ENCODE measurements at regions not wholly inside any gene's neighbourhood (a gene's known extent, or its start where the extent isn't known, plus 50 kb on each side); places are given as distances from the start of the nearest gene placed in this dataset.

DNA sequence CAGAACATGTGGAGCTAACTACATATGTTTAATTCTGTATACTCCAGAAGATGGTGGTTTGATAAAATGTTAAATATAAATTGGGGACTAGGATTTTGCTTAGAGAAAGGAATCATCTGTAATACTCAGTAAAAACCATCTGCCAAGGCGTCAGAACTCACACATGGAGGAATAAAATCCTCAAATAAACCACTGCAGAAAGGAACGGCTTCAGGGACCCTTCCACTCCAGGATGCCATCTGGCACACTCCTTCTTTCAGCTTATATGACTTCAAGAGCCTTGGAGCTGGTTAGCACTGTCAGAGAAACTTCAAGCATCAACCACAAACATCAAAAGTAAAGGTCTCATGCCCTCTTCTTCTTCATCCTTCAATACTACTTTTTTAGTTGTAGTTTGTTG is 360.6 kb downstream of the PLK2 start:
- H3K9me3 Mint-ChIP-seq (ENCODE audit: low read depth): peaks cover 3% of the 10 kb centered on the region
- DNase-seq (no peak), ATAC-seq (no peak)
- no peak overlapping the region for H3K4me3 Mint-ChIP-seq
- no peak overlapping the region for H3K27ac Mint-ChIP-seq
- H3K4me1 Mint-ChIP-seq: no peaks in the 10 kb centered on the region
- H3K27me3 Mint-ChIP-seq: no peaks in the 10 kb centered on the region
- CTCF ChIA-PET: no interaction called here
- H3K36me3 Mint-ChIP-seq: no peaks in the 10 kb centered on the region

DNA sequence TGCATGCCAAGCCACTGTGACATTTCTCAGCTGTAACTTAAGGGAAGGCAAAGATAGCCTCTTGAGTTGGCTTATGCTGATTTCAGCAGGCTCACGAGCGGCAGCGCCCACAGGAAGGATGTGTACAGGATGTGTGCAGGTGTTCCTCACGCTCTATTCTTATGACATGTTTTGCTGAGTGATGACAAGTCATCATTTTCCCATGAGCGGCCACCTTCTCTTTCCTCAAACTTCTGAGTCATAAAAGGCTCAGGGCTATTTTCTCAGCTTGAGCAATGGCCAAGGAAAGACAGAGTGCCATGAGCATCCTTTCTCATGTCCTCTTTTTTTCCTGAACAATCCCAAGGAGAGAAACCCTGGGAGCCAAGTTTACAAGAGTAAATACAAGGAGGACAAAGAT is 365.9 kb downstream of the PLK2 start:
- Mint-ChIP-seq H3K27me3 (no peaks in the 10 kb centered on the region), H3K36me3 (no peaks in the 10 kb centered on the region), H3K4me1 (no peaks in the 10 kb centered on the region), H3K4me3 (no peak overlapping the region), H3K27ac (no peak overlapping the region), H3K9me3 (ENCODE audit: low read depth) (peaks cover 3% of the 10 kb centered on the region)
- DNase-seq (no peak), ATAC-seq (no peak)
- CTCF ChIA-PET: no interaction called here

DNA sequence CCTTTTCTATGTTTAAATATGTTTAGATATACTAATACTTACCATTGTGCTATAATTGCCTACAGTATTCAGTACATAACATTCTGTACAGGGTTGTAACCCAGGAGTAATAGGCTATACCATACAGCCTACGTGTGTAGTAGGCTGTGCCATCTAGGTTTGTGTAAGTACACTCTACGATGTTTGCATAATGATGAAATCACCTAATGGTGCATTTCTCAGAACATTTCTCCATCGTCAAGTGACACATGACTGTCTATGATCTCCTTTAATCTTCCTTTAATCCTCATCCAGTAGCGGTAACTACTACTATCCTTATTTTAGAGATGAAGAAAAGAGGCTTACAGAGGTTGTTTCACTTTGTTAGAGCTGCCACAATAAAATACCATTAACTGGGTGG is 369.2 kb downstream of the PLK2 start:
- no peak overlapping the region for H3K27ac Mint-ChIP-seq
- H3K4me3 Mint-ChIP-seq: no peak overlapping the region
- H3K9me3 Mint-ChIP-seq (ENCODE audit: low read depth): peaks cover 3% of the 10 kb centered on the region
- H3K4me1 Mint-ChIP-seq: no peaks in the 10 kb centered on the region
- CTCF ChIA-PET: no interaction called here
- DNase-seq (no peak), ATAC-seq (no peak)
- H3K27me3 Mint-ChIP-seq: no peaks in the 10 kb centered on the region
- no peaks in the 10 kb centered on the region for H3K36me3 Mint-ChIP-seq

DNA sequence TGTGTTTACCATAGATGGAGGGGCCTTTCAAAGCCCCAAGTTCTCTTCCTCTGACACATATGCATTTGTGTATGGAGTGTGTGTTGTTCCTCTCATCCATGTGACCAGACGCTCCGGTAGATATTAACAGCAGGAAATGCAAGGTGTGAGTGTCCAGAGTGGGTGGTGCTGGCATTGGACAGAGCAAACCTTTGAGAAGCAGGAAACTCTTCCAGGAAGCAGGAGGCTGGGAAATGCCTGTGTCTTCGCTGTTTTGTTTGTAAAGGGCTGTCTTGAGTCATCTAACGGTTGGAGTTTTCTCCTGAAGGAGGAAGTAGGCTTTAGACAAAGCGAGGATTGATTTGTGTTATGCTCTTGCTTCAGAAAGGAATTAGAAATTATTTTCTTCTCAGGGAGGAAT is 370.9 kb downstream of the PLK2 start:
- Mint-ChIP-seq H3K4me3 (no peak overlapping the region), H3K4me1 (no peaks in the 10 kb centered on the region), H3K36me3 (no peaks in the 10 kb centered on the region), H3K27ac (no peak overlapping the region), H3K9me3 (ENCODE audit: low read depth) (no peaks in the 10 kb centered on the region), H3K27me3 (no peaks in the 10 kb centered on the region)
- CTCF ChIA-PET: no interaction called here
- DNase-seq (no peak), ATAC-seq (no peak)

DNA sequence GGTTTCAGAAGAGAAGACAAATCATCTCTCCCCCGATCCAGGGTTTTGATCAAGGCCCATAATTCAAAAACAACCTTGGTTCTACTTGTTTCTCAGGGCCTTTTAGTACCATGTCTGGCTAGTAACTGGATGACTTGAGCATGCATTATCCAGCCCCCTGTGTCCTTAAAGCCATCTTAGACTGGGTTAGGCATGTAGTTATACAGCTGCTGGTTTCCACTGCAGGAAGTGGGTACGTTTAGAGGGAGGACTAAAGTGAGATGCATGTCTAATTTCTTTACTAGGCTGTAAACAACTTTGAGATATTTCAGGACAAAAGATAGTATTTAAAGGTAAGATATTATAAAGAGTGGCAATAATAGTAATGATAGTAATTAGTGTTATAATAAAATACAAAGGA is 372.0 kb downstream of the PLK2 start:
- Mint-ChIP-seq H3K27ac (no peak overlapping the region), H3K4me3 (no peak overlapping the region), H3K9me3 (ENCODE audit: low read depth) (no peaks in the 10 kb centered on the region), H3K4me1 (no peaks in the 10 kb centered on the region), H3K36me3 (no peaks in the 10 kb centered on the region), H3K27me3 (no peaks in the 10 kb centered on the region)
- ATAC-seq (no peak), DNase-seq (no peak)
- CTCF ChIA-PET: no interaction called here

DNA sequence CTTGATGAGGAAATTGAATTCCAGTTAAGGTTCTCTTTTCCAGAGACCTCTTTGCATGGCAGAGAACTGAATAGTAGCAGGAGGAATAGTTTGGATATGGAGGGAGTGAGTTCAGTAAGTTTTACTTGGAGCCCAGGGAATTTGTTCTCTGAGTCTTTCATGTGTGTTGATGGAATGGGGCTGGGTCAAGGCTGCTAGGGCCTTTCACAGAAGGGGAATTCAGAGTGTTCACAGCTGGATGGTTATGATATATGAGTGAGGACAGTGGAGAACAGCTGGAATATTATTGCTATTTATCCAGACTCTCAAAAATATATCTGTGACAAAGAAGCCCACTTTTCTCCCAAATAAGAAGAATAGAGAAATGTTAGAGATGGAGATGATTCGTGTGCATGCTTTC is 372.8 kb downstream of the PLK2 start:
- ATAC-seq (no peak), DNase-seq (no peak)
- CTCF ChIA-PET: no interaction called here
- no peaks in the 10 kb centered on the region for H3K9me3 Mint-ChIP-seq (ENCODE audit: low read depth)
- no peak overlapping the region for H3K4me3 Mint-ChIP-seq
- H3K4me1 Mint-ChIP-seq: no peaks in the 10 kb centered on the region
- H3K27me3 Mint-ChIP-seq: no peaks in the 10 kb centered on the region
- no peak overlapping the region for H3K27ac Mint-ChIP-seq
- no peaks in the 10 kb centered on the region for H3K36me3 Mint-ChIP-seq

DNA sequence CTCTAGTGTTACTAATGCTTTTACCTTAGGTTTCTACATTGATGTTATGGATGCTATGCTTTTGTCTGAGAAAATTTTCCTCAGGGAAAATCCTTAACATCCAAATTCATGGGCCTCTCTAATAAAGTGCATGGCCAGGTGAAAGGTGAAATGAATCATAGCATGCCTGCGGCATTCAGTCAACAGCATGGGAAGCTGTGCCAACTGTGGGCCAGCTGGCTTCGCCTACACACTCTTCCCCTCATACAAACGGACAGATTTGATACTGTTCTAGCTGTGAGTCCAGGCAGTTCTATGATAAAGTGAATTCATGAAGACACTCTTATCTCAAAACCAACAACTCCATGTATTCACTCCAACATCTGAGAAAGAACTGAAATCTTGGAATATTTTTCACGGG is 374.1 kb downstream of the PLK2 start:
- H3K4me3 Mint-ChIP-seq: no peak overlapping the region

DNA sequence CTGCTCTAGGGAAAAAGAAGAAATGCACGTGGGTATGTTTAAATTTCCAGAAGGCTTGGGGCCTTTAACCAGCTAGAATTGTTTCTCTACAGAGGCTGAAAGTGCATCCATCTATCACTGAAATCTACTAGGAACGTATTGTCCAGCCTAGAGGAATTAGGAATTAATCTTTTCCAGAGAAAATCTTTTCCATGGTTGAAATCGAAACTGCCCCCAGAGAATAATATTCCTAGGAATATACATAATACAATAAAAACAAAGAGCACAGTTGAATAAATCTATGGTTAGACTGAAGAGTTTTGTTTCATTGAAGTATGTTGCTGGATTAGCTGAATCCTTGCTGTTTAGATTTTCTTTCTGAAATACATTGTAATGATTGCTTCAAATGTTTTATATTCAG is 378.5 kb downstream of the PLK2 start:
- Mint-ChIP-seq H3K9me3 (ENCODE audit: low read depth) (no peaks in the 10 kb centered on the region), H3K4me1 (no peaks in the 10 kb centered on the region), H3K36me3 (no peaks in the 10 kb centered on the region), H3K27me3 (no peaks in the 10 kb centered on the region), H3K4me3 (no peak overlapping the region), H3K27ac (no peak overlapping the region)
- CTCF ChIA-PET: no interaction called here
- ATAC-seq: no peak
- DNase-seq: no peak

More for the DNA sequence above, 374.1 kb downstream of the PLK2 start:
- DNase-seq: no peak
- Mint-ChIP-seq H3K27ac (no peak overlapping the region), H3K9me3 (ENCODE audit: low read depth) (no peaks in the 10 kb centered on the region), H3K36me3 (no peaks in the 10 kb centered on the region), H3K4me1 (no peaks in the 10 kb centered on the region), H3K27me3 (no peaks in the 10 kb centered on the region)
- ATAC-seq: no peak
- CTCF ChIA-PET: no interaction called here

DNA sequence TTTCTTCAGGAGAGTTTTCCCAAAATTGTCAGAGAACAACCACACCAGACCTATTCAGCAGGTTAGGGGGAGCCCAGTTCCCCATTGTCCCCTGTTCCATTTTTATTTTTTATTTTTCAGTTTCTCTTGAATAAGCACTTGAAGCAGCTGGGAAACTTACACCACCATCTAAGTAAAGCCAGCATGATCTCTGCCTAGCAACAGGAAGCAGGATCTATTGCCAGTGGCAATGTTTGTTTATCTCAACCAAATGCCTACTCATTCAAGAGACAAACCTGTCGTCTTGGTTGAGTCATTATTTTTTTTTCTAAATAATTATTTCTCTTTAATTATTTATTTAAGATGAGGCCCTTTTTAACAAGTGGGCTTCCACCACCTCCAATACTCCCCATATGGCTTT is 379.3 kb downstream of the PLK2 start:
- Mint-ChIP-seq H3K36me3 (no peaks in the 10 kb centered on the region), H3K27me3 (no peaks in the 10 kb centered on the region), H3K9me3 (ENCODE audit: low read depth) (no peaks in the 10 kb centered on the region), H3K27ac (no peak overlapping the region), H3K4me1 (no peaks in the 10 kb centered on the region), H3K4me3 (no peak overlapping the region)
- CTCF ChIA-PET: no interaction called here
- no peak for ATAC-seq
- DNase-seq: no peak

DNA sequence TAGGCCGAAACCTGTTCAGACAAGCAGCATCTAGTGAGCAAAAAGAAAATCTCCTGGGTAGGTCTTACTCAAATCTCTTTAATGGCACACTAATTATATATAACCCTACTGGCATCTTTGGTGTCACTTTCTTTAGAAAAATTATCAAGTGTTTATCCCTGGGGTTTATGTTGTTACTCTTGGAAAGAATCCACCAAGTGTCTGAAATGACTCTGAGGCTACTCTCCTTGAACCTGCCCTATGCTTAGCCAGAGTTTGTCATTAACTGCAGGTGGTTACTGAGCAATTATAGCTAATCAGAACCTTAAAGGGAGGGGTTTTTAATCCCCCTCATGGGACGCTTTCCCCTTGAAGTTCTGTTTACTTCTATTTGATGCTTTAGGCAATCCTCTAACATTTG is 381.9 kb downstream of the PLK2 start:
- Mint-ChIP-seq H3K27ac (no peak overlapping the region), H3K4me1 (no peaks in the 10 kb centered on the region), H3K27me3 (no peaks in the 10 kb centered on the region), H3K9me3 (ENCODE audit: low read depth) (no peaks in the 10 kb centered on the region), H3K4me3 (no peak overlapping the region), H3K36me3 (no peaks in the 10 kb centered on the region)
- DNase-seq (no peak), ATAC-seq (no peak)
- CTCF ChIA-PET: no interaction called here

DNA sequence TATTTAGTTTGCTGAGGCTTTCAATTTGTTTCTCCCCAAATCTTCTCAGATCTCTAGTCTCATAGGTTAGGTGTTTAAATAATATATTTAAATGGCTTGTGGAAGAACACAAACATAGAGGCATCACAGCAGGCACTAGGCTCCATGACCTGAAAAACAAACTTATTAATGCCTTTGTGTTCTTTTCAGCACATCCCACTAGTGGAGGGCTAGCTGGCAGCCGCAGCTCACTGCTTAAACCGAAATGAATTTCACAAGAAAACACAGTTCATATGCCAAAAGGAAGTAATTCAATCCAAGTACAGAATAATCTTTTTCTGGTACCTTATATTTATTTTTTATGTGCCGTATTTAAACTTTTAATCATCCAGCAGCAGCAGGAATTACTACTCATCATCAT is 382.5 kb downstream of the PLK2 start:
- H3K4me3 Mint-ChIP-seq: no peak overlapping the region
- no peaks in the 10 kb centered on the region for H3K27me3 Mint-ChIP-seq
- no peak overlapping the region for H3K27ac Mint-ChIP-seq

DNA sequence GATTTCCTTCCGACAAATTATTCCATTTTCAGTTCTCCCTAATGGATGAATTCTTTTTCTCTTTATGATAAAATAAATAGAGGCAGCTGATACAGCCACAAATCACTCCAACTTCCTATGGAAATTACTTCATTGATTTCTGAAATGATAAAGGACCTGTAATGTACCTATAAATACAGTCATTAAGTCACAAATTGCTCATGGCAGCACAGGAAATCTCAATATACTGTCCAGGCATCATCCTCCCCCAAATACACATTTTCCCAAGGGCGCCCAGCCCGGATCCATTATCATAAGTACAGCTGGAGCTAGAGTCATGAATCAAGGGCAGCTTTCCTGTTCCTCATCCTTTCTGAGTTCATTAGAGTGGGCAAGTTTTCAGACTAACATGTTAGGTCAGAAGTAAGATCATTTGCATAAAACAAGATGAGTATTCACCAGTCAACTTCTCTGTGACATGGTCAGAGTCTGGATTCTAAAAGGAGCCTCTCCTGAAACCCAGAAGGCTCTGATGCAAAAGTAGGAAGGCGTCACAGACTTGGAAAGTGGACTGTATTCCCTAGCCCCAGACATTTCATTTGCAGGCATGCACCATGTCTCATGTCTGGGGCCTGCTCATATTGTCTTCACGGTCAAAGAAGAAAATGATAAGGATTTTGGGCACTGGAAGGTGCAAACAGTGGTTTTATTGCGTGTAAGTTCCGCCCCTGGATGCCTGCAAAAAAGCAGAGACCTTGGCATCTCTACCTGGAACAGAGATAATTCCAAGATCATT is 383.2 kb downstream of the PLK2 start:
- Mint-ChIP-seq H3K27ac (no peak overlapping the region), H3K9me3 (ENCODE audit: low read depth) (no peaks in the 10 kb centered on the region), H3K27me3 (no peaks in the 10 kb centered on the region), H3K36me3 (no peaks in the 10 kb centered on the region), H3K4me1 (no peaks in the 10 kb centered on the region), H3K4me3 (no peak overlapping the region)
- CTCF ChIA-PET: no interaction called here
- ATAC-seq (no peak), DNase-seq (no peak)

More for the DNA sequence above, 382.5 kb downstream of the PLK2 start:
- CTCF ChIA-PET: no interaction called here
- DNase-seq: no peak
- Mint-ChIP-seq H3K4me1 (no peaks in the 10 kb centered on the region), H3K9me3 (ENCODE audit: low read depth) (no peaks in the 10 kb centered on the region), H3K36me3 (no peaks in the 10 kb centered on the region)
- no peak for ATAC-seq

DNA sequence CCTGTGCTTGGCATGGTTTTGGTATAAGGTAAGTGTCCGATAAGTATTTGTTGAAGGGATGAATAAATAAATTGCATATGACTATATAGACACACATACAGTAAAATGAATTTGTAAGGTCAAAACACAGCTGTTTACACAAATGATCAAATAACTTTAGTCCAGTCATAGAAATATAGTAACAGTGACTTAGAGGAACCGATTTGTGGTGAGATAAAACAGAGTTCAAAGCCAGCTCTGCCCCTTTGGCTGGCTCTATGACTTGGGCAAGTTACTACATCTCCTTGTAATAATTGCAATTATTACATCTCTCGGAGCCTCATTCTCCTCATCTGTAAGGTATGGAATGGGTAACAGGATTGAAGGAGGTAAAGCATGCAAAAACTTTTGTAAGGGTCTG is 384.0 kb downstream of the PLK2 start:
- no peak for ATAC-seq
- CTCF ChIA-PET: no interaction called here

DNA sequence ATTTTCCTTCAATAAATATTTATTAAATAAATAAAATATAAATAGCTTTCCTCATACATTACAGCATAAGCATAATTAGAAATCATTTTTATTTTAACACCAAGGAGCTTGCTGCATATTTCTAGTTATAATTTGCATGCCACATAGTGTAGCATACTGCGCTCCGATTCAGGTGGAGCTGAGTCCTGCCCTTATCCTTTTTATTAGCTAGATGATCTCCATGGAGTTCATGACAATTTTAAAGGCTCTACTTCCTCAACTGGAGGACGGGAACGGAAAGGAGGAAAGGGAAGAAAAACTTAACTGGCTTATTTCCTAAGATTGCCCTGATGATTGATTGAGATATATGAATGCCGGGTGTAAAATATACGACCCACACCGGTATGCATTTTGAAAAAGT is 385.2 kb downstream of the PLK2 start:
- no peak overlapping the region for H3K27ac Mint-ChIP-seq
- CTCF ChIA-PET: no interaction called here

More for the DNA sequence above, 384.0 kb downstream of the PLK2 start:
- DNase-seq: no peak
- H3K27ac Mint-ChIP-seq: no peak overlapping the region
- H3K4me1 Mint-ChIP-seq: no peaks in the 10 kb centered on the region
- H3K27me3 Mint-ChIP-seq: no peaks in the 10 kb centered on the region
- H3K4me3 Mint-ChIP-seq: no peak overlapping the region
- no peaks in the 10 kb centered on the region for H3K36me3 Mint-ChIP-seq
- no peaks in the 10 kb centered on the region for H3K9me3 Mint-ChIP-seq (ENCODE audit: low read depth)

DNA sequence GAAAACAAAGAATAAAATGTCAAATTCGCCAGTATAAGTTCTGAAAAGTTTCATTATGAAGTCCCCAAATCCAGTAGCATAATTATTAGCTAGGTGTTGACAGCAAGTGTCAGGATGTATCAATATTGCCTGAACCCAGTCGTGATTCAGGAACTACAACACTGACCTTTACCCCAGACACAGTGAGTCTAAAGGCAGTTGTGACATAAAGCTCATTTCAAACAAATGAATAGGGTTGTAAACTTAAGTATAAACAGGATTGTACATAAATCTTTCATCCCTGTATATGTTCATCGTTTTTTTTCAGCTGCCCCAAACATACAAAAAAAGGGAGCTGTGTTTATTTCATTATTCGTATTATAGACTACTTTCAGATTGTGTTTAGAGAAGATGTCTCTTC is 385.7 kb downstream of the PLK2 start:
- H3K9me3 Mint-ChIP-seq (ENCODE audit: low read depth): no peaks in the 10 kb centered on the region
- no peak for ATAC-seq
- no peaks in the 10 kb centered on the region for H3K27me3 Mint-ChIP-seq
- no peak overlapping the region for H3K27ac Mint-ChIP-seq
- CTCF ChIA-PET: no interaction called here
- H3K36me3 Mint-ChIP-seq: no peaks in the 10 kb centered on the region
- H3K4me1 Mint-ChIP-seq: no peaks in the 10 kb centered on the region
- H3K4me3 Mint-ChIP-seq: no peak overlapping the region
- DNase-seq: no peak

More for the DNA sequence above, 385.2 kb downstream of the PLK2 start:
- DNase-seq (no peak), ATAC-seq (no peak)
- Mint-ChIP-seq H3K4me1 (no peaks in the 10 kb centered on the region), H3K9me3 (ENCODE audit: low read depth) (no peaks in the 10 kb centered on the region), H3K4me3 (no peak overlapping the region), H3K27me3 (no peaks in the 10 kb centered on the region), H3K36me3 (no peaks in the 10 kb centered on the region)
